ENCODE measurements at regions not wholly inside any gene's neighbourhood (a gene's known extent, or its start where the extent isn't known, plus 50 kb on each side); places are given as distances from the start of the nearest gene placed in this dataset.

DNA sequence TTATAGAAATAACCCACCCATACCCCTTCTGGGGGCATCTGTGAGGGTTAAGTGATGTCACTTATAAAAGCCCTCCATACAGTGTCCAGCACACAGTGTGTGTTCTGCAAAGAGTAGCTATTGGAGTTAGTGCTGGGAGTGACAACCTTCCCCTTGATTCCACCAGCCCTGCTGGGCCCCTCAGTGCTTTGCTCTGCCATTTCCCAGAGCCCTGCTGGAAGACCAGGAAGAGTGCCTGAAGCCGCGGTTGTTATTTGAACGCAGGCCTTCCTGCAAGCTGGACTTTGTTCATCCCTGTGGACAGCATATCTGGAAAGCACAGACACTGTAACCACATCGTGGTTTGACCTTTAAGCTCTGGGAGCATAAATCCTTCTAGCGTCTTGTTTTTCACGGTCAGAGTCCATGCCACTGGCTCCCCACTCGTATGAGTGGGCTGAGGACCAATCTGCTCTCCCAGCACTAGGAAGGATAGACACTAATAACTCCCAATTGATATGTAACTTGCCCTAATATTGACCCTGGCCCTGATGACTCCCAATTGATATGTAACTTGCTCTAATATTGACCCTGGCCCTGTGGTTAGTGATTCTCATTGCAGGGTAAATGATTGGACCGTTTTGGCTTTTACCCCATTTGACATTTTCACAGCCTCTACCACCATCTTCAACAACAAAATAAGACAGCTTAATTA is 297.1 kb upstream of the MAF start:
- TF ChIP-seq CTCF (IDR thresholded peaks at IDR 0.05) (no peak), POLR2A (IDR thresholded peaks at IDR 0.05) (no peak)
